IMR-90 (cell line): ENCODE measurements at regions not wholly inside any gene's neighbourhood (a gene's known extent, or its start where the extent isn't known, plus 50 kb on each side); places are given as distances from the start of the nearest gene placed in this dataset.

Experiments
- ATAC-seq: fragments of 200-7000 bp; cut with Tn5 transposase; 2 replicates; pipeline ENCODE4 v1.9.1; 2020; ENCODE audit warnings: low read depth, mild to moderate bottlenecking, moderate library complexity
- BruUV-seq: library from RNA; stranded (reverse); fragments of 400-500 nt; replicated peaks from 2 replicates; lab custom pipeline; 2021; lab: Mats Ljungman, UMichigan
- CTCF ChIA-PET: fragments of 300-600 bp; formaldehyde crosslinking; extraction: SDS; loops from one replicate; lab custom pipeline; 2021; ENCODE audit warnings: antibody characterized with exemption; lab: Yijun Ruan, JAX
- POLR2A ChIA-PET: fragments of 300-600 bp; sonication (Branson Sonifier 250); formaldehyde crosslinking; loops from one replicate; lab custom pipeline; 2022; ENCODE audit warnings: antibody characterized with exemption; ENCODE audit not compliant: unreplicated experiment; lab: Charles Lee
- DNase-seq: peaks from one replicate; pipeline ENCODE4 v3.0.0; 2013
- H2AFZ ChIP-seq: replicated peaks from 2 replicates; pipeline ENCODE3; 2013; ENCODE audit warnings: low read length, mild to moderate bottlenecking; ENCODE audit not compliant: poor library complexity
- H2AK5ac ChIP-seq: 2 replicates; pipeline ENCODE4 v1.6.1; 2013; ENCODE audit warnings: low read depth, low read length, inconsistent platforms
- H2AK9ac ChIP-seq: replicated peaks from 2 replicates; pipeline ENCODE3; 2013; ENCODE audit warnings: mild to moderate bottlenecking, low read depth, low read length, moderate library complexity; ENCODE audit not compliant: poor library complexity
- H2BK120ac ChIP-seq: 2 replicates; pipeline ENCODE4 v1.6.1; 2013; ENCODE audit warnings: low read depth, low read length, inconsistent platforms
- H2BK15ac ChIP-seq: 3 replicates; pipeline ENCODE4 v1.6.1; 2013; ENCODE audit warnings: low read depth, low read length, inconsistent platforms
- H2BK20ac ChIP-seq: 2 replicates; pipeline ENCODE4 v1.6.1; 2013; ENCODE audit warnings: low read depth, mild to moderate bottlenecking, inconsistent platforms, low read length, moderate library complexity
- H2BK5ac ChIP-seq: 2 replicates; pipeline ENCODE4 v1.6.1; 2013; ENCODE audit warnings: mild to moderate bottlenecking, low read depth, low read length, inconsistent platforms; ENCODE audit not compliant: poor library complexity, severe bottlenecking
- H3K14ac ChIP-seq: replicated peaks from 2 replicates; pipeline ENCODE4 v1.6.1; 2013; ENCODE audit warnings: low read depth, low read length, inconsistent platforms
- H3K18ac ChIP-seq: 2 replicates; pipeline ENCODE4 v1.6.1; 2013; ENCODE audit warnings: low read depth, low read length, control low read depth
- H3K23ac ChIP-seq: 2 replicates; pipeline ENCODE4 v1.6.1; 2013; ENCODE audit warnings: low read depth, low read length, inconsistent platforms
- H3K27ac ChIP-seq: 2 replicates; pipeline ENCODE4 v1.5.1; 2013; ENCODE audit warnings: mild to moderate bottlenecking, control low read depth, low read length; ENCODE audit not compliant: insufficient read depth
- H3K27me3 ChIP-seq: 2 replicates; pipeline ENCODE4 v1.6.1; 2013; ENCODE audit warnings: low read length; ENCODE audit not compliant: control insufficient read depth, insufficient read depth
- H3K36me3 ChIP-seq: 2 replicates; pipeline ENCODE4 v1.6.1; 2013; ENCODE audit warnings: low read length, mixed read lengths; ENCODE audit not compliant: control insufficient read depth, insufficient read depth
- H3K4ac ChIP-seq: 2 replicates; pipeline ENCODE4 v1.6.1; 2013; ENCODE audit warnings: low read depth, low read length, inconsistent platforms
- H3K4me1 ChIP-seq: 2 replicates; pipeline ENCODE4 v1.6.1; 2013; ENCODE audit warnings: low read length, mixed read lengths; ENCODE audit not compliant: control insufficient read depth, insufficient read depth
- H3K4me2 ChIP-seq: 2 replicates; pipeline ENCODE4 v1.6.1; 2013; ENCODE audit warnings: low read depth, mild to moderate bottlenecking, control low read depth, low read length, moderate library complexity
- H3K4me3 ChIP-seq: 2 replicates; pipeline ENCODE4 v1.5.1; 2013; ENCODE audit warnings: low read depth, mild to moderate bottlenecking, control low read depth, low read length, moderate library complexity; ENCODE audit not compliant: insufficient read depth
- H3K56ac ChIP-seq: 2 replicates; pipeline ENCODE4 v1.6.1; 2013; ENCODE audit warnings: low read length, inconsistent platforms; ENCODE audit not compliant: insufficient read depth; ENCODE audit errors: extremely low read depth
- H3K79me1 ChIP-seq, 2 experiments: 2 replicates each; pipeline ENCODE4 v1.6.1; 2013; ENCODE audit warnings: low read length in 2 of 2, inconsistent platforms in 1 of 2, low read depth in 1 of 2
- H3K9ac ChIP-seq: 2 replicates; pipeline ENCODE4 v1.6.1; 2013; ENCODE audit warnings: low read depth, low read length, control low read depth
- H3K9me1 ChIP-seq: 2 replicates; pipeline ENCODE4 v1.6.1; 2013; ENCODE audit warnings: low read length, inconsistent platforms; ENCODE audit not compliant: insufficient read depth
- H3K9me3 ChIP-seq: 2 replicates; pipeline ENCODE4 v1.6.1; 2013; ENCODE audit warnings: low read length; ENCODE audit not compliant: control insufficient read depth, insufficient read depth
- H4K20me1 ChIP-seq: 2 replicates; pipeline ENCODE4 v1.6.1; 2013; ENCODE audit warnings: low read length, inconsistent platforms; ENCODE audit not compliant: insufficient read depth
- H4K5ac ChIP-seq: 2 replicates; pipeline ENCODE4 v1.6.1; 2013; ENCODE audit warnings: mild to moderate bottlenecking, low read depth, low read length, control low read depth
- H4K8ac ChIP-seq, 2 experiments: 2 replicates each; pipeline ENCODE4 v1.6.1; 2013; ENCODE audit warnings: low read depth in 2 of 2, low read length in 2 of 2, control low read depth in 1 of 2, inconsistent platforms in 1 of 2
- H4K91ac ChIP-seq: 2 replicates; pipeline ENCODE4 v1.6.1; 2013; ENCODE audit warnings: low read depth, low read length, inconsistent platforms; ENCODE audit not compliant: insufficient read depth
- CEBPB ChIP-seq: IDR thresholded peaks from 2 replicates; pipeline ENCODE4 v1.6.1; 2012; ENCODE audit warnings: low read depth, low read length, improper control_type of control experiment
- CTCF ChIP-seq: conservative IDR thresholded peaks from 2 replicates; pipeline ENCODE4 v1.5.1; 2012; ENCODE audit warnings: mild to moderate bottlenecking, low read depth, low read length, improper control_type of control experiment
- MAZ ChIP-seq: IDR thresholded peaks from 2 replicates; pipeline ENCODE4 v1.6.1; 2012; ENCODE audit warnings: low read depth, mild to moderate bottlenecking, low read length, improper control_type of control experiment, moderate library complexity, borderline replicate concordance
- MXI1 ChIP-seq: IDR thresholded peaks from 2 replicates; pipeline ENCODE4 v1.6.1; 2012; ENCODE audit warnings: low read depth, mild to moderate bottlenecking, low read length, moderate library complexity, borderline replicate concordance
- POLR2A ChIP-seq: IDR thresholded peaks from 2 replicates; pipeline ENCODE4 v1.6.1; 2012; ENCODE audit warnings: mild to moderate bottlenecking, low read depth, low read length
- RFX5 ChIP-seq: IDR thresholded peaks from 2 replicates; pipeline ENCODE4 v1.8.0; 2012; ENCODE audit warnings: low read depth, mild to moderate bottlenecking, low read length, moderate library complexity
- WGBS, 2 experiments: methylation state at CpG; one replicate each; pipeline versions ENCODE4 v1.1.5 to v1.1.7; 2013; ENCODE audit warnings: missing lambda C conversion rate in 2 of 2; ENCODE audit not compliant: insufficient read length in 1 of 2; ENCODE audit errors: extremely low coverage in 2 of 2; 5-methylcytosine and 5-hydroxymethylcytosine counted together
- dilution Hi-C: fragments of 300-500 bp; cut with HindIII; formaldehyde crosslinking; loops from one replicate; pipeline ENCODE4 v1.14.3; 2018; ENCODE audit warnings: low sequenced_read_pairs; ENCODE audit not compliant: unreplicated experiment
- in situ Hi-C: fragments of 300-500 bp; cut with MboI; formaldehyde crosslinking; loops from 3 replicates; pipeline ENCODE4 v1.14.3; 2019; ENCODE audit warnings: low sequenced_read_pairs, inconsistent platforms, mixed read lengths
- intact Hi-C: fragments of 100-400 bp; cut with micrococcal nuclease; formaldehyde crosslinking; loops from 2 replicates; pipeline ENCODE4 v1.10.0; 2022

DNA sequence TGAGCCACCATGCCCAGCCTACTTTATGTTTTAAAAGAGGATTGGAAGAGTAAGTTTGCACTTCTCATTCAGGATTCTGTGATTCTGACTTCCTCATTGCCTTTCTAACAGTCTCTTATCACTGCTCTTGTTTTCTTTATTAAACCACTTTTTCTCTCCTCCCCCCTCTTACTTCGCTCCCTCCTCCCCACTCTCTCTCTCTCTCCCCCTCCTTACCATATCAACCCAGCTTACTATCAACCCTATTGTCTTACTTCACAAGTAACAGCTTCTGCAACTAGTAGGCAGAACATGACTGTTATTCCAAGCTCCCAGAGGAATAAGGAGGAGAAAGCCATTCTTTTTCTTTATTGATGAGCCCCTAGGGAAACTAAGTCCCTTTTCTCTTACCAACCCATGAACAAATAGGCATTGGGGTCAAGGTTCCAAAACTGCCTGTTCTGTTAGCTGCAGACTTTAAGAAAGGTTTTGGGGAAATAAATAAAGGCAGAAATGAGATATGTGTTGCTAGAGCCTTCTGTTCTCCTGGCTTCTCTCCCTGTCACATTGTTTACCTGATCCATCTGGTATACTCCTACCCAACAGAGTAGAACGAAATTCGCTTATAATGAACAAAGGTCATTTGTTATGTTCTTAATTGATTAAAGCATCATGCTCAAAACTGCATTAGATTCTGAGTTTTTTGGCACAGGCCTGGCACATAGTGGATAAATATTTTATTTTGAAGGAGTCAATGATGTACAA lies 56.4 kb upstream of the RASGRP1 start:
- Histone ChIP-seq H3K4ac (no peak overlapping the region), H3K18ac (no peak overlapping the region), H2BK120ac (no peak overlapping the region), H2AK9ac (no peak overlapping the region), H4K91ac (no peak overlapping the region), H3K4me1 (no peaks in the 10 kb centered on the region), H2AFZ (no peak overlapping the region), H3K9me3 (no peaks in the 10 kb centered on the region), H4K8ac (no peak overlapping the region), H3K79me1 (no peaks in the 10 kb centered on the region), H4K20me1 (no peaks in the 10 kb centered on the region), H3K9ac (no peak overlapping the region), H3K27ac (no peak overlapping the region), H2BK20ac (no peak overlapping the region), H3K36me3 (no peaks in the 10 kb centered on the region), H3K4me2 (no peak overlapping the region), H4K5ac (no peak overlapping the region), H2BK5ac (no peak overlapping the region), H3K56ac (no peak overlapping the region), H3K9me1 (no peaks in the 10 kb centered on the region), H2AK5ac (no peak overlapping the region), H3K14ac (no peak overlapping the region), H2BK15ac (no peak overlapping the region), H3K23ac (no peak overlapping the region), H3K4me3 (no peak overlapping the region), H3K27me3 (peaks cover 50% of the 10 kb centered on the region)
- dilution Hi-C loops: no loop called here
- WGBS, 2 experiments: 90% methylated on average over 1 of the region's 3 CpGs; no CpG with 5 or more reads in 1 of the 2 experiments
- intact Hi-C loops: no loop called here
- CTCF ChIA-PET: no interaction called here
- POLR2A ChIA-PET: no interaction called here
- in situ Hi-C loops: no loop called here
- TF ChIP-seq CTCF (no peak), MXI1 (no peak), CEBPB (no peak), MAZ (no peak), POLR2A (no peak), RFX5 (no peak)
- ATAC-seq (no peak), DNase-seq (no peak)
- no TSS peak for BruUV-seq
